ENCODE measurements at regions not wholly inside any gene's neighbourhood (a gene's known extent, or its start where the extent isn't known, plus 50 kb on each side); places are given as distances from the start of the nearest gene placed in this dataset.

- POLR2A ChIA-PET: no interaction called here
- CTCF ChIA-PET: interaction anchor here (0.7 kb wide), 1 partner anchor 1166 kb away, joined by 4 read pairs; no protein-coding TSS in a partner anchor
Measured at GRCh38 chr4:116551806-116552205, 533.6 kb downstream of the TRAM1L1 start.

More at GRCh38 chr4:116551806-116552205, 533.6 kb downstream of the TRAM1L1 start:
- no peak overlapping the region for H3K27ac ChIP-seq (ENCODE audit: extremely low read depth, low read depth, low read length)
- no peak overlapping the region for H3K4me3 ChIP-seq (ENCODE audit: low read depth, low read length)
- H3K36me3 ChIP-seq (ENCODE audit: control insufficient read depth in 2 of 2, insufficient read depth in 1 of 2, low read length in 2 of 2): no peaks in the 10 kb centered on the region
- TF ChIP-seq SP3 (tag by site-specific recombination; IDR thresholded peaks at IDR 0.05) (no peak), ZNF112 (tag by site-specific recombination; IDR thresholded peaks at IDR 0.05) (no peak), EGR2 (tag by site-specific recombination; IDR thresholded peaks at IDR 0.05; ENCODE audit: low read depth) (no peak), FEZF1 (tag by site-specific recombination; IDR thresholded peaks at IDR 0.05) (no peak), TRIM28 (IDR thresholded peaks at IDR 0.05; ENCODE audit: borderline replicate concordance, low read length) (no peak), HOXD13 (CRISPR knock-in tag; IDR thresholded peaks at IDR 0.05; ENCODE audit: borderline replicate concordance) (no peak), ZBTB21 (tag by site-specific recombination; IDR thresholded peaks at IDR 0.05) (no peak), GLI2 (tag by site-specific recombination; IDR thresholded peaks at IDR 0.05; ENCODE audit: borderline replicate concordance, low read depth) (no peak), KLF1 (tag by site-specific recombination; IDR thresholded peaks at IDR 0.05) (no peak), KLF16 (tag by site-specific recombination; IDR thresholded peaks at IDR 0.05) (no peak), PRDM1 (tag by site-specific recombination; IDR thresholded peaks at IDR 0.05) (no peak), HOXA7 (CRISPR knock-in tag; IDR thresholded peaks at IDR 0.05; ENCODE audit: borderline replicate concordance) (no peak), GLIS2 (tag by site-specific recombination; IDR thresholded peaks at IDR 0.05) (no peak), ZNF664 (tag by site-specific recombination; IDR thresholded peaks at IDR 0.05) (no peak)
- TF ChIP-seq, protein P1, sequence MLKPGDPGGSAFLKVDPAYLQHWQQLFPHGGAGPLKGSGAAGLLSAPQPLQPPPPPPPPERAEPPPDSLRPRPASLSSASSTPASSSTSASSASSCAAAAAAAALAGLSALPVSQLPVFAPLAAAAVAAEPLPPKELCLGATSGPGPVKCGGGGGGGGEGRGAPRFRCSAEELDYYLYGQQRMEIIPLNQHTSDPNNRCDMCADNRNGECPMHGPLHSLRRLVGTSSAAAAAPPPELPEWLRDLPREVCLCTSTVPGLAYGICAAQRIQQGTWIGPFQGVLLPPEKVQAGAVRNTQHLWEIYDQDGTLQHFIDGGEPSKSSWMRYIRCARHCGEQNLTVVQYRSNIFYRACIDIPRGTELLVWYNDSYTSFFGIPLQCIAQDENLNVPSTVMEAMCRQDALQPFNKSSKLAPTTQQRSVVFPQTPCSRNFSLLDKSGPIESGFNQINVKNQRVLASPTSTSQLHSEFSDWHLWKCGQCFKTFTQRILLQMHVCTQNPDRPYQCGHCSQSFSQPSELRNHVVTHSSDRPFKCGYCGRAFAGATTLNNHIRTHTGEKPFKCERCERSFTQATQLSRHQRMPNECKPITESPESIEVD (tag by site-specific recombination; IDR thresholded peaks at IDR 0.05): no peak
- TF ChIP-seq, protein P2, sequence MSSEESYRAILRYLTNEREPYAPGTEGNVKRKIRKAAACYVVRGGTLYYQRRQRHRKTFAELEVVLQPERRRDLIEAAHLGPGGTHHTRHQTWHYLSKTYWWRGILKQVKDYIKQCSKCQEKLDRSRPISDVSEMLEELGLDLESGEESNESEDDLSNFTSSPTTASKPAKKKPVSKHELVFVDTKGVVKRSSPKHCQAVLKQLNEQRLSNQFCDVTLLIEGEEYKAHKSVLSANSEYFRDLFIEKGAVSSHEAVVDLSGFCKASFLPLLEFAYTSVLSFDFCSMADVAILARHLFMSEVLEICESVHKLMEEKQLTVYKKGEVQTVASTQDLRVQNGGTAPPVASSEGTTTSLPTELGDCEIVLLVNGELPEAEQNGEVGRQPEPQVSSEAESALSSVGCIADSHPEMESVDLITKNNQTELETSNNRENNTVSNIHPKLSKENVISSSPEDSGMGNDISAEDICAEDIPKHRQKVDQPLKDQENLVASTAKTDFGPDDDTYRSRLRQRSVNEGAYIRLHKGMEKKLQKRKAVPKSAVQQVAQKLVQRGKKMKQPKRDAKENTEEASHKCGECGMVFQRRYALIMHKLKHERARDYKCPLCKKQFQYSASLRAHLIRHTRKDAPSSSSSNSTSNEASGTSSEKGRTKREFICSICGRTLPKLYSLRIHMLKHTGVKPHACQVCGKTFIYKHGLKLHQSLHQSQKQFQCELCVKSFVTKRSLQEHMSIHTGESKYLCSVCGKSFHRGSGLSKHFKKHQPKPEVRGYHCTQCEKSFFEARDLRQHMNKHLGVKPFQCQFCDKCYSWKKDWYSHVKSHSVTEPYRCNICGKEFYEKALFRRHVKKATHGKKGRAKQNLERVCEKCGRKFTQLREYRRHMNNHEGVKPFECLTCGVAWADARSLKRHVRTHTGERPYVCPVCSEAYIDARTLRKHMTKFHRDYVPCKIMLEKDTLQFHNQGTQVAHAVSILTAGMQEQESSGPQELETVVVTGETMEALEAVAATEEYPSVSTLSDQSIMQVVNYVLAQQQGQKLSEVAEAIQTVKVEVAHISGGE (tag by site-specific recombination; conservative IDR thresholded peaks at IDR 0.05; ENCODE audit: low read depth): no peak
- TF ChIP-seq, protein P3, sequence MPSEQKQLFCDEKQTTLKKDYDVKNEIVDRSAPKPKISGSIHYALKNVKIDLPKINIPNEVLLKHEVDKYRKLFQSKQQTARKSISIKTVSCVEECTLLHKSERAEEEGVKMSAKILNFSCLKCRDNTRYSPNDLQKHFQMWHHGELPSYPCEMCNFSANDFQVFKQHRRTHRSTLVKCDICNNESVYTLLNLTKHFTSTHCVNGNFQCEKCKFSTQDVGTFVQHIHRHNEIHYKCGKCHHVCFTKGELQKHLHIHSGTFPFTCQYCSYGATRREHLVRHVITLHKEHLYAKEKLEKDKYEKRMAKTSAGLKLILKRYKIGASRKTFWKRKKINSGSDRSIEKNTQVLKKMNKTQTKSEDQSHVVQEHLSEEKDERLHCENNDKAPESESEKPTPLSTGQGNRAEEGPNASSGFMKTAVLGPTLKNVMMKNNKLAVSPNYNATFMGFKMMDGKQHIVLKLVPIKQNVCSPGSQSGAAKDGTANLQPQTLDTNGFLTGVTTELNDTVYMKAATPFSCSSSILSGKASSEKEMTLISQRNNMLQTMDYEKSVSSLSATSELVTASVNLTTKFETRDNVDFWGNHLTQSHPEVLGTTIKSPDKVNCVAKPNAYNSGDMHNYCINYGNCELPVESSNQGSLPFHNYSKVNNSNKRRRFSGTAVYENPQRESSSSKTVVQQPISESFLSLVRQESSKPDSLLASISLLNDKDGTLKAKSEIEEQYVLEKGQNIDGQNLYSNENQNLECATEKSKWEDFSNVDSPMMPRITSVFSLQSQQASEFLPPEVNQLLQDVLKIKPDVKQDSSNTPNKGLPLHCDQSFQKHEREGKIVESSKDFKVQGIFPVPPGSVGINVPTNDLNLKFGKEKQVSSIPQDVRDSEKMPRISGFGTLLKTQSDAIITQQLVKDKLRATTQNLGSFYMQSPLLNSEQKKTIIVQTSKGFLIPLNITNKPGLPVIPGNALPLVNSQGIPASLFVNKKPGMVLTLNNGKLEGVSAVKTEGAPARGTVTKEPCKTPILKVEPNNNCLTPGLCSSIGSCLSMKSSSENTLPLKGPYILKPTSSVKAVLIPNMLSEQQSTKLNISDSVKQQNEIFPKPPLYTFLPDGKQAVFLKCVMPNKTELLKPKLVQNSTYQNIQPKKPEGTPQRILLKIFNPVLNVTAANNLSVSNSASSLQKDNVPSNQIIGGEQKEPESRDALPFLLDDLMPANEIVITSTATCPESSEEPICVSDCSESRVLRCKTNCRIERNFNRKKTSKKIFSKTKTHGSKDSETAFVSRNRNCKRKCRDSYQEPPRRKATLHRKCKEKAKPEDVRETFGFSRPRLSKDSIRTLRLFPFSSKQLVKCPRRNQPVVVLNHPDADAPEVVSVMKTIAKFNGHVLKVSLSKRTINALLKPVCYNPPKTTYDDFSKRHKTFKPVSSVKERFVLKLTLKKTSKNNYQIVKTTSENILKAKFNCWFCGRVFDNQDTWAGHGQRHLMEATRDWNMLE (tag by site-specific recombination; conservative IDR thresholded peaks at IDR 0.05; ENCODE audit: low read depth): no peak
- TF ChIP-seq, protein P4, sequence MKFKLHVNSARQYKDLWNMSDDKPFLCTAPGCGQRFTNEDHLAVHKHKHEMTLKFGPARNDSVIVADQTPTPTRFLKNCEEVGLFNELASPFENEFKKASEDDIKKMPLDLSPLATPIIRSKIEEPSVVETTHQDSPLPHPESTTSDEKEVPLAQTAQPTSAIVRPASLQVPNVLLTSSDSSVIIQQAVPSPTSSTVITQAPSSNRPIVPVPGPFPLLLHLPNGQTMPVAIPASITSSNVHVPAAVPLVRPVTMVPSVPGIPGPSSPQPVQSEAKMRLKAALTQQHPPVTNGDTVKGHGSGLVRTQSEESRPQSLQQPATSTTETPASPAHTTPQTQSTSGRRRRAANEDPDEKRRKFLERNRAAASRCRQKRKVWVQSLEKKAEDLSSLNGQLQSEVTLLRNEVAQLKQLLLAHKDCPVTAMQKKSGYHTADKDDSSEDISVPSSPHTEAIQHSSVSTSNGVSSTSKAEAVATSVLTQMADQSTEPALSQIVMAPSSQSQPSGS (tag by site-specific recombination; IDR thresholded peaks at IDR 0.05; ENCODE audit: low read depth): no peak
- H3K4me1 ChIP-seq (ENCODE audit: control insufficient read depth, insufficient read depth, low read length): no peaks in the 10 kb centered on the region
- no peaks in the 10 kb centered on the region for H3K9me3 ChIP-seq (ENCODE audit: control insufficient read depth, insufficient read depth, low read depth, low read length)
